ENCODE measurements at regions not wholly inside any gene's neighbourhood (a gene's known extent, or its start where the extent isn't known, plus 50 kb on each side); places are given as distances from the start of the nearest gene placed in this dataset.

- Histone ChIP-seq H3K36me3 (no peaks in the 10 kb centered on the region), H3K4me3 (no peak overlapping the region), H3K4me1 (no peaks in the 10 kb centered on the region), H3K27me3 (no peaks in the 10 kb centered on the region), H3K9me3 (no peaks in the 10 kb centered on the region), H3K27ac (no peak overlapping the region)
- intact Hi-C loops (cut with DNase I) = no loop called here
- peak; percentile 54 to 94 for DNase-seq (ENCODE audit: extremely low spot score in 2 of 2)
- TF ChIP-seq POLR2A (IDR thresholded peaks at IDR 0.05) (no peak), CTCF (IDR thresholded peaks at IDR 0.05) (no peak)
Measured at GRCh38 chr6:44528370-44528644, 140.8 kb downstream of the CDC5L start.

- intact Hi-C loops (cut with DNase I) = no loop called here
- no peak overlapping the region for H3K4me3 ChIP-seq
- TF ChIP-seq CTCF (IDR thresholded peaks at IDR 0.05) = no peak
- TF ChIP-seq POLR2A (IDR thresholded peaks at IDR 0.05) = no peak
Measured at GRCh38 chr6:44528716-44529115, 141.2 kb downstream of the CDC5L start.

GRCh38 chr6:44529146-44529905 is 141.8 kb downstream of the CDC5L start:
- Histone ChIP-seq H3K27me3 (no peaks in the 10 kb centered on the region), H3K9me3 (no peaks in the 10 kb centered on the region), H3K27ac (no peak overlapping the region), H3K4me3 (no peak overlapping the region), H3K36me3 (no peaks in the 10 kb centered on the region), H3K4me1 (no peaks in the 10 kb centered on the region)
- DNase-seq (ENCODE audit: extremely low spot score in 2 of 2) = peak; percentile 37 to 84
- no peak for TF ChIP-seq POLR2AphosphoS5 (IDR thresholded peaks at IDR 0.05; ENCODE audit: insufficient read depth in 1 of 2, low read depth in 1 of 2)
- TF ChIP-seq CTCF (IDR thresholded peaks at IDR 0.05) = no peak
- no peak for TF ChIP-seq POLR2A (IDR thresholded peaks at IDR 0.05)
- intact Hi-C loops (cut with DNase I) = no loop called here

More at GRCh38 chr6:44528716-44529115, 141.2 kb downstream of the CDC5L start:
- DNase-seq (ENCODE audit: extremely low spot score in 2 of 2) = peak in 1 of 2 donors; percentile 47
- no peaks in the 10 kb centered on the region for H3K4me1 ChIP-seq
- H3K36me3 ChIP-seq = no peaks in the 10 kb centered on the region
- no peak overlapping the region for H3K27ac ChIP-seq
- no peaks in the 10 kb centered on the region for H3K9me3 ChIP-seq
- H3K27me3 ChIP-seq = no peaks in the 10 kb centered on the region

GRCh38 chr6:44530209-44530909 is 142.9 kb downstream of the CDC5L start:
- Histone ChIP-seq H3K9me3 (no peaks in the 10 kb centered on the region), H3K27ac (no peak overlapping the region), H3K27me3 (no peaks in the 10 kb centered on the region), H3K4me3 (no peak overlapping the region), H3K4me1 (no peaks in the 10 kb centered on the region), H3K36me3 (no peaks in the 10 kb centered on the region)
- peak; percentile 61 to 75 for DNase-seq (ENCODE audit: extremely low spot score in 2 of 2)
- TF ChIP-seq POLR2A (IDR thresholded peaks at IDR 0.05) = no peak
- no peak for TF ChIP-seq CTCF (IDR thresholded peaks at IDR 0.05)
- TF ChIP-seq POLR2AphosphoS5 (IDR thresholded peaks at IDR 0.05; ENCODE audit: insufficient read depth in 1 of 2, low read depth in 1 of 2) = no peak
- intact Hi-C loops (cut with DNase I) = no loop called here

- no peaks in the 10 kb centered on the region for H3K36me3 ChIP-seq
- intact Hi-C loops (cut with DNase I) = no loop called here
- no peak overlapping the region for H3K4me3 ChIP-seq
Measured at GRCh38 chr6:44530910-44531234, 143.4 kb downstream of the CDC5L start.

More at GRCh38 chr6:44530910-44531234, 143.4 kb downstream of the CDC5L start:
- peak in 1 of 2 donors; percentile 49 for DNase-seq (ENCODE audit: extremely low spot score in 2 of 2)
- H3K4me1 ChIP-seq = no peaks in the 10 kb centered on the region
- TF ChIP-seq POLR2AphosphoS5 (IDR thresholded peaks at IDR 0.05; ENCODE audit: insufficient read depth in 1 of 2, low read depth in 1 of 2) (no peak), CTCF (IDR thresholded peaks at IDR 0.05) (no peak), POLR2A (IDR thresholded peaks at IDR 0.05) (no peak)
- H3K27ac ChIP-seq = no peak overlapping the region
- H3K9me3 ChIP-seq = no peaks in the 10 kb centered on the region
- H3K27me3 ChIP-seq = no peaks in the 10 kb centered on the region

Data from vagina (tissue), 2 donors.